ENCODE measurements at regions not wholly inside any gene's neighbourhood (a gene's known extent, or its start where the extent isn't known, plus 50 kb on each side); places are given as distances from the start of the nearest gene placed in this dataset.

DNA sequence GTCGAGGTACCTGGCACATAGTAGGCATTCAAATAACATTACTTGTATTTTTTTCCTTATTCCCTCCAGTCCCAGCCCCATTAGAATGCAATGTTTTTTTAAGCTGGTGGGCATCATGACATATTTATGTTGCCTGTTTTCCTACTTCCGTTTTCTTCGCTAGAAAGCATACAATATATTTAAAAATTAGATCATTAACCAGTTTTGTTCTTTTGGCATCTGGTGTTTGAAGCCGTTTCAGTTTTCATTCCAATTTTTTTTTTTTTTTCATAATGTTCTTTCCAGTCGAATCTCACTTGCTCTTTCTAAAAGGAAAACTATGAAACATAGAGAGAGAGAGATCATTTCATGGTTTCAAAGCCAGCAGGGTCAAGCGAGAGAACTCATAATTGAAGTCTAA is 228.3 kb upstream of the C9orf72 start:
- TF ChIP-seq CTCF (IDR thresholded peaks at IDR 0.05; ENCODE audit: low read depth, low read length, poor library complexity, severe bottlenecking) (no peak), EZH2phosphoT487 (IDR thresholded peaks at IDR 0.05; ENCODE audit: borderline replicate concordance, low read length) (no peak)

Measured in DOHH2 (cell line).